H1 (cell line): ENCODE measurements at regions not wholly inside any gene's neighbourhood (a gene's known extent, or its start where the extent isn't known, plus 50 kb on each side); places are given as distances from the start of the nearest gene placed in this dataset.

Experiments used
- CHD1 ChIP-seq: IDR thresholded peaks from 2 replicates; pipeline ENCODE4 v1.6.1; 2012; ENCODE audit warnings: low read depth, low read length, improper control_type of control experiment
- PHF8 ChIP-seq: fragments of 200-600 bp; sonication (generic); conservative IDR thresholded peaks from 2 replicates; pipeline ENCODE4 v1.7.1; 2012; ENCODE audit warnings: low read depth, mild to moderate bottlenecking, inconsistent platforms, low read length, moderate library complexity

GRCh38 chr21:27158967-27159366 is 192.1 kb upstream of the ADAMTS5 start:
- TF ChIP-seq PHF8 = no peak
- no peak for TF ChIP-seq CHD1
